ENCODE measurements at regions not wholly inside any gene's neighbourhood (a gene's known extent, or its start where the extent isn't known, plus 50 kb on each side); places are given as distances from the start of the nearest gene placed in this dataset.

DNA sequence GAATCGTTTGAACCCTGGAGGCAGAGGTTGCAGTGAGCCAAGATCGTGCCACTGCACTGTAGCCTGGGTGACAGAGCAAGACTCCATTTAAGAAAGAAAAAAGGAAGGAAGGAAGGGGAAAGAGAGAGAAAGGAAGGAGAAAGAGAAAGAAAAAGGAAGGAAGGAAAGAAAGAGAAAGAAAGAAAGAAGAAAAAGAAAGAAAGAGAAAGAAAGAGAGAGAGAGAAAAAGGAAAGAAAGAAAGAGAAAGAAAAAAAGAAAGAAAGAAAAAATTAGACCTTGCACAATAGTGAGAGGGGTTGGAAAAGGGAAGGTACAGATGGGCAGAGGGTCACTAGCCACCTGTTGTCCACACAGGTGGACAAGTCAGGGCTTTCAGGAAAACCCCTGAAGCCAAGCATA, 57.6 kb upstream of the RTL6 start:
- TF ChIP-seq, protein P1, sequence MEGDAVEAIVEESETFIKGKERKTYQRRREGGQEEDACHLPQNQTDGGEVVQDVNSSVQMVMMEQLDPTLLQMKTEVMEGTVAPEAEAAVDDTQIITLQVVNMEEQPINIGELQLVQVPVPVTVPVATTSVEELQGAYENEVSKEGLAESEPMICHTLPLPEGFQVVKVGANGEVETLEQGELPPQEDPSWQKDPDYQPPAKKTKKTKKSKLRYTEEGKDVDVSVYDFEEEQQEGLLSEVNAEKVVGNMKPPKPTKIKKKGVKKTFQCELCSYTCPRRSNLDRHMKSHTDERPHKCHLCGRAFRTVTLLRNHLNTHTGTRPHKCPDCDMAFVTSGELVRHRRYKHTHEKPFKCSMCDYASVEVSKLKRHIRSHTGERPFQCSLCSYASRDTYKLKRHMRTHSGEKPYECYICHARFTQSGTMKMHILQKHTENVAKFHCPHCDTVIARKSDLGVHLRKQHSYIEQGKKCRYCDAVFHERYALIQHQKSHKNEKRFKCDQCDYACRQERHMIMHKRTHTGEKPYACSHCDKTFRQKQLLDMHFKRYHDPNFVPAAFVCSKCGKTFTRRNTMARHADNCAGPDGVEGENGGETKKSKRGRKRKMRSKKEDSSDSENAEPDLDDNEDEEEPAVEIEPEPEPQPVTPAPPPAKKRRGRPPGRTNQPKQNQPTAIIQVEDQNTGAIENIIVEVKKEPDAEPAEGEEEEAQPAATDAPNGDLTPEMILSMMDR (IDR thresholded peaks at IDR 0.05) = no peak
- TF ChIP-seq POLR2A (IDR thresholded peaks at IDR 0.05) = no peak
- no peak for TF ChIP-seq EP300 (IDR thresholded peaks at IDR 0.05; ENCODE audit: low read depth)
- TF ChIP-seq POLR2AphosphoS5 (IDR thresholded peaks at IDR 0.05) = no peak

Measured in transverse colon (tissue), 4 donors.